ENCODE measurements at regions not wholly inside any gene's neighbourhood (a gene's known extent, or its start where the extent isn't known, plus 50 kb on each side); places are given as distances from the start of the nearest gene placed in this dataset.

DNA sequence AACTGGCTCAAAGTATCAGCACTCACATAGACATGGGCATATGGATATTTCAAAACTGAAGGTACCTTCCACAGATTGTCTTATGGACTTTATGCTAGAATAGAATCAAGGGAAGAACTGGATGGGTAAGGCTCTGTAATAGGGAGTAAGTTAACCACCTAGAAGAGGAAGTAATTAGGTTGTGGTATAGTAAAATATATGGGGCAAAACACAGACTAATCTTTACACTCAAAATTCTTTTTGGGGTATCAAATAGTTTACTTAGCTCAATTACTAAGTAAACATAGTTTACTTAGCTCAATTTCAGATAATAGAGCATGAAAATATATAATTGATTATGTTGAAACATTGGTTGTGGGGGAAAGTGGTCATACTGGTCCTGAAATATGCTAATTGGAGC lies 94.2 kb upstream of the ATXN1 start:
- no peak for TF ChIP-seq POLR2A (IDR thresholded peaks at IDR 0.05)
- TF ChIP-seq, protein P1, sequence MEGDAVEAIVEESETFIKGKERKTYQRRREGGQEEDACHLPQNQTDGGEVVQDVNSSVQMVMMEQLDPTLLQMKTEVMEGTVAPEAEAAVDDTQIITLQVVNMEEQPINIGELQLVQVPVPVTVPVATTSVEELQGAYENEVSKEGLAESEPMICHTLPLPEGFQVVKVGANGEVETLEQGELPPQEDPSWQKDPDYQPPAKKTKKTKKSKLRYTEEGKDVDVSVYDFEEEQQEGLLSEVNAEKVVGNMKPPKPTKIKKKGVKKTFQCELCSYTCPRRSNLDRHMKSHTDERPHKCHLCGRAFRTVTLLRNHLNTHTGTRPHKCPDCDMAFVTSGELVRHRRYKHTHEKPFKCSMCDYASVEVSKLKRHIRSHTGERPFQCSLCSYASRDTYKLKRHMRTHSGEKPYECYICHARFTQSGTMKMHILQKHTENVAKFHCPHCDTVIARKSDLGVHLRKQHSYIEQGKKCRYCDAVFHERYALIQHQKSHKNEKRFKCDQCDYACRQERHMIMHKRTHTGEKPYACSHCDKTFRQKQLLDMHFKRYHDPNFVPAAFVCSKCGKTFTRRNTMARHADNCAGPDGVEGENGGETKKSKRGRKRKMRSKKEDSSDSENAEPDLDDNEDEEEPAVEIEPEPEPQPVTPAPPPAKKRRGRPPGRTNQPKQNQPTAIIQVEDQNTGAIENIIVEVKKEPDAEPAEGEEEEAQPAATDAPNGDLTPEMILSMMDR (IDR thresholded peaks at IDR 0.05): no peak
- TF ChIP-seq POLR2AphosphoS5 (IDR thresholded peaks at IDR 0.05): no peak

All from suprapubic skin (tissue), 4 donors.